ENCODE measurements at regions not wholly inside any gene's neighbourhood (a gene's known extent, or its start where the extent isn't known, plus 50 kb on each side); places are given as distances from the start of the nearest gene placed in this dataset.
"Not testable (repeated sequence)": the region's sequence is repeated elsewhere in the genome, so short reads cannot be mapped to it uniquely, and the experiment has no call there.

- H3K4me1 Mint-ChIP-seq: no peaks in the 10 kb centered on the region
- H3K4me3 Mint-ChIP-seq: no peak overlapping the region
- peaks cover 20% of the 10 kb centered on the region for H3K27me3 Mint-ChIP-seq
- H3K36me3 Mint-ChIP-seq: no peaks in the 10 kb centered on the region
- no peaks in the 10 kb centered on the region for H3K9me3 Mint-ChIP-seq (ENCODE audit: low read depth)
- DNase-seq (no peak), ATAC-seq (no peak)
- CTCF ChIA-PET: no interaction called here
- H3K27ac Mint-ChIP-seq: no peak overlapping the region
These were observed 81.4 kb upstream of the PIK3R1 start for GRCh38 chr5:68134033-68134668.

GRCh38 chr5:68130253-68130652 is 85.3 kb upstream of the PIK3R1 start:
- Mint-ChIP-seq H3K27ac (no peak overlapping the region), H3K27me3 (peaks cover 15% of the 10 kb centered on the region), H3K4me1 (no peaks in the 10 kb centered on the region), H3K4me3 (no peak overlapping the region), H3K36me3 (no peaks in the 10 kb centered on the region), H3K9me3 (ENCODE audit: low read depth) (no peaks in the 10 kb centered on the region)
- CTCF ChIA-PET: no interaction called here
- DNase-seq: no peak
- ATAC-seq: no peak

- Mint-ChIP-seq H3K4me3 (no peak overlapping the region), H3K4me1 (no peaks in the 10 kb centered on the region), H3K27ac (no peak overlapping the region), H3K36me3 (no peaks in the 10 kb centered on the region), H3K9me3 (ENCODE audit: low read depth) (no peaks in the 10 kb centered on the region), H3K27me3 (peaks cover 14% of the 10 kb centered on the region)
- ATAC-seq (no peak), DNase-seq (no peak)
- CTCF ChIA-PET: interaction anchor here (1.1 kb wide), 1 partner anchor 37 kb away, joined by 4 read pairs; no protein-coding TSS in a partner anchor
These were observed 86.2 kb upstream of the PIK3R1 start for GRCh38 chr5:68129364-68129763.

- ATAC-seq: no peak
- H3K27me3 Mint-ChIP-seq: peaks cover 12% of the 10 kb centered on the region
- H3K9me3 Mint-ChIP-seq (ENCODE audit: low read depth): no peaks in the 10 kb centered on the region
- no peak for DNase-seq
- no peaks in the 10 kb centered on the region for H3K36me3 Mint-ChIP-seq
- H3K27ac Mint-ChIP-seq: no peak overlapping the region
- peaks cover 11% of the 10 kb centered on the region for H3K4me1 Mint-ChIP-seq
- H3K4me3 Mint-ChIP-seq: no peak overlapping the region
- CTCF ChIA-PET: no interaction called here
These were observed 88.7 kb upstream of the PIK3R1 start for GRCh38 chr5:68126886-68127285.

GRCh38 chr5:68122439-68123328 is 92.9 kb upstream of the PIK3R1 start:
- DNase-seq (no peak), ATAC-seq (no peak)
- H3K4me3 Mint-ChIP-seq: no peak overlapping the region
- CTCF ChIA-PET: no interaction called here
- H3K9me3 Mint-ChIP-seq (ENCODE audit: low read depth): no peaks in the 10 kb centered on the region
- H3K4me1 Mint-ChIP-seq: peaks cover 11% of the 10 kb centered on the region
- peaks cover 3% of the 10 kb centered on the region for H3K27me3 Mint-ChIP-seq
- H3K27ac Mint-ChIP-seq: no peak overlapping the region
- H3K36me3 Mint-ChIP-seq: no peaks in the 10 kb centered on the region

- no peak overlapping the region for H3K27ac Mint-ChIP-seq
- H3K36me3 Mint-ChIP-seq: no peaks in the 10 kb centered on the region
- H3K4me1 Mint-ChIP-seq: no peaks in the 10 kb centered on the region
- no peak for DNase-seq
- H3K9me3 Mint-ChIP-seq (ENCODE audit: low read depth): no peaks in the 10 kb centered on the region
- no peak overlapping the region for H3K4me3 Mint-ChIP-seq
- CTCF ChIA-PET: no interaction called here
- ATAC-seq: no peak
- peaks cover 3% of the 10 kb centered on the region for H3K27me3 Mint-ChIP-seq
These were observed 98.6 kb upstream of the PIK3R1 start for GRCh38 chr5:68116868-68117411.

GRCh38 chr5:68116408-68116807 is 99.1 kb upstream of the PIK3R1 start:
- Mint-ChIP-seq H3K36me3 (no peaks in the 10 kb centered on the region), H3K9me3 (ENCODE audit: low read depth) (no peaks in the 10 kb centered on the region), H3K27me3 (no peaks in the 10 kb centered on the region), H3K27ac (no peak overlapping the region), H3K4me3 (no peak overlapping the region), H3K4me1 (no peaks in the 10 kb centered on the region)
- no peak for ATAC-seq
- DNase-seq: no peak
- CTCF ChIA-PET: no interaction called here

- DNase-seq (no peak), ATAC-seq (no peak)
- Mint-ChIP-seq H3K4me3 (no peak overlapping the region), H3K36me3 (no peaks in the 10 kb centered on the region), H3K27ac (no peak overlapping the region), H3K9me3 (ENCODE audit: low read depth) (no peaks in the 10 kb centered on the region), H3K27me3 (no peaks in the 10 kb centered on the region), H3K4me1 (no peaks in the 10 kb centered on the region)
- CTCF ChIA-PET: no interaction called here
These were observed 100.0 kb upstream of the PIK3R1 start for GRCh38 chr5:68115584-68115983.

- H3K27ac Mint-ChIP-seq: no peak overlapping the region
- no peak overlapping the region for H3K4me3 Mint-ChIP-seq
- no peak for ATAC-seq
- CTCF ChIA-PET: no interaction called here
- DNase-seq: no peak
- no peaks in the 10 kb centered on the region for H3K27me3 Mint-ChIP-seq
- no peaks in the 10 kb centered on the region for H3K4me1 Mint-ChIP-seq
- H3K36me3 Mint-ChIP-seq: no peaks in the 10 kb centered on the region
- no peaks in the 10 kb centered on the region for H3K9me3 Mint-ChIP-seq (ENCODE audit: low read depth)
These were observed 101.0 kb upstream of the PIK3R1 start for GRCh38 chr5:68114378-68115040.

- Mint-ChIP-seq H3K27ac (no peak overlapping the region), H3K4me1 (no peaks in the 10 kb centered on the region), H3K36me3 (no peaks in the 10 kb centered on the region), H3K9me3 (ENCODE audit: low read depth) (no peaks in the 10 kb centered on the region), H3K27me3 (no peaks in the 10 kb centered on the region), H3K4me3 (no peak overlapping the region)
- DNase-seq: no peak
- ATAC-seq: no peak
- CTCF ChIA-PET: no interaction called here
These were observed 102.9 kb upstream of the PIK3R1 start for GRCh38 chr5:68112658-68113057.

GRCh38 chr5:68110894-68111293 is 104.7 kb upstream of the PIK3R1 start:
- CTCF ChIA-PET: no interaction called here
- no peak for ATAC-seq
- H3K4me3 Mint-ChIP-seq: no peak overlapping the region
- H3K27me3 Mint-ChIP-seq: no peaks in the 10 kb centered on the region
- no peak overlapping the region for H3K27ac Mint-ChIP-seq
- H3K4me1 Mint-ChIP-seq: no peaks in the 10 kb centered on the region
- H3K36me3 Mint-ChIP-seq: no peaks in the 10 kb centered on the region
- DNase-seq: no peak
- H3K9me3 Mint-ChIP-seq (ENCODE audit: low read depth): no peaks in the 10 kb centered on the region

GRCh38 chr5:68110264-68110663 is 105.3 kb upstream of the PIK3R1 start:
- Mint-ChIP-seq H3K4me1 (no peaks in the 10 kb centered on the region), H3K27ac (no peak overlapping the region), H3K27me3 (no peaks in the 10 kb centered on the region), H3K36me3 (no peaks in the 10 kb centered on the region), H3K9me3 (ENCODE audit: low read depth) (no peaks in the 10 kb centered on the region), H3K4me3 (no peak overlapping the region)
- ATAC-seq (no peak), DNase-seq (no peak)
- CTCF ChIA-PET: no interaction called here

- H3K27me3 Mint-ChIP-seq; H3K4me1 Mint-ChIP-seq; DNase-seq; ATAC-seq; CTCF ChIA-PET; H3K9me3 Mint-ChIP-seq (ENCODE audit: low read depth); H3K27ac Mint-ChIP-seq; H3K4me3 Mint-ChIP-seq; H3K36me3 Mint-ChIP-seq: not testable (repeated sequence)
These were observed 111.3 kb upstream of the PIK3R1 start for GRCh38 chr5:68104217-68104616.

GRCh38 chr5:68103297-68103696 is 112.3 kb upstream of the PIK3R1 start:
- H3K27me3 Mint-ChIP-seq; CTCF ChIA-PET; H3K4me1 Mint-ChIP-seq; H3K36me3 Mint-ChIP-seq; H3K4me3 Mint-ChIP-seq; H3K27ac Mint-ChIP-seq; DNase-seq; ATAC-seq; H3K9me3 Mint-ChIP-seq (ENCODE audit: low read depth): not testable (repeated sequence)

Measured in activated CD8-positive, alpha-beta memory T cell treated with anti-CD3 and anti-CD28 coated beads, Interleukin-2, amount 10 ng/mL, durations not matched to agents 7 days and 5 days (primary cell).